ENCODE measurements at regions not wholly inside any gene's neighbourhood (a gene's known extent, or its start where the extent isn't known, plus 50 kb on each side); places are given as distances from the start of the nearest gene placed in this dataset.

DNA sequence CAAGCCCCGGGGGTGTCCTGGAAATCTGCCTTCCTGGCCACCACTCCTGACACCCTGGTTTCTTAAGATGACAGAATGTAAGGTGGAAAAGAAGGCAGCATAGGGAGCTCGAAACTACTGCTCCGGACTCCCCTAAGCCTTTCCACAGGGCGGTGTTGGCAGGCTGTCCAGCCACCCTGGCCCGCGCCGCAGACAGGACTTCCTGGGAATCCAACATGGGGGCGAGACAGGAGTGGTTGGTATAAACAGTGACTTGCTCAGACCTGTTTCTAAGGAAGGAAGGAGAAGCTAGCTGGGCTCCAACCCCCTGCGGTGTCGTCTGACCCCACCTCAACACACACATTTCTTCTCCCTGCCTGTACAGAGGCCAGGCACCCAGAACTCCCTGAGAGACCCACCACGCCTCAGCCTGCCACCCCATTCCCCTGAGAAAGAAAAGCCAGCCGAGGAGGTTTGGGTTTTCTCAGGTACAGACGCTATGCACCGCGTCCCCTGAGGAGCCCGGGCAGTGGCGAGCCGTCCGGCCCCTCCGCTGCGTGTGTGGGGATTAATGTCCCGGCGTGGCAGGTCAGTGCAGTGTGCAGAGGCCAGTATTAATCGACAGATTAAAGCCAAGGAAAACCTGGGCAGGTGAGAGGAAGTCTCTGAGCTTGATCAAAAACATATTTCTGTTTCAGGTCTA is 349.6 kb upstream of the MKI67 start:
- TF ChIP-seq, protein P1, sequence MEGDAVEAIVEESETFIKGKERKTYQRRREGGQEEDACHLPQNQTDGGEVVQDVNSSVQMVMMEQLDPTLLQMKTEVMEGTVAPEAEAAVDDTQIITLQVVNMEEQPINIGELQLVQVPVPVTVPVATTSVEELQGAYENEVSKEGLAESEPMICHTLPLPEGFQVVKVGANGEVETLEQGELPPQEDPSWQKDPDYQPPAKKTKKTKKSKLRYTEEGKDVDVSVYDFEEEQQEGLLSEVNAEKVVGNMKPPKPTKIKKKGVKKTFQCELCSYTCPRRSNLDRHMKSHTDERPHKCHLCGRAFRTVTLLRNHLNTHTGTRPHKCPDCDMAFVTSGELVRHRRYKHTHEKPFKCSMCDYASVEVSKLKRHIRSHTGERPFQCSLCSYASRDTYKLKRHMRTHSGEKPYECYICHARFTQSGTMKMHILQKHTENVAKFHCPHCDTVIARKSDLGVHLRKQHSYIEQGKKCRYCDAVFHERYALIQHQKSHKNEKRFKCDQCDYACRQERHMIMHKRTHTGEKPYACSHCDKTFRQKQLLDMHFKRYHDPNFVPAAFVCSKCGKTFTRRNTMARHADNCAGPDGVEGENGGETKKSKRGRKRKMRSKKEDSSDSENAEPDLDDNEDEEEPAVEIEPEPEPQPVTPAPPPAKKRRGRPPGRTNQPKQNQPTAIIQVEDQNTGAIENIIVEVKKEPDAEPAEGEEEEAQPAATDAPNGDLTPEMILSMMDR (IDR thresholded peaks at IDR 0.05; ENCODE audit: low read depth, low read length, poor library complexity, severe bottlenecking) = no peak
- no peak for TF ChIP-seq EZH2phosphoT487 (IDR thresholded peaks at IDR 0.05; ENCODE audit: borderline replicate concordance, low read length)

All from DOHH2 (cell line).